DND-41 (cell line): ENCODE measurements at regions not wholly inside any gene's neighbourhood (a gene's known extent, or its start where the extent isn't known, plus 50 kb on each side); places are given as distances from the start of the nearest gene placed in this dataset.

Experiments
- CTCF ChIP-seq: IDR thresholded peaks from 2 replicates; pipeline ENCODE4 v1.5.1; 2012; ENCODE audit warnings: borderline replicate concordance, low read length, moderate library complexity, mild to moderate bottlenecking; ENCODE audit not compliant: poor library complexity, severe bottlenecking; ENCODE audit errors: extremely low read depth
- EZH2 ChIP-seq: IDR thresholded peaks from 3 replicates; pipeline ENCODE4 v1.6.1; 2012; ENCODE audit warnings: borderline replicate concordance, low read depth, mild to moderate bottlenecking, moderate library complexity, low read length, inconsistent platforms; ENCODE audit not compliant: severe bottlenecking

- TF ChIP-seq CTCF: no peak
- TF ChIP-seq EZH2: no peak
Observed at GRCh38 chr16:55993088-55993487, 117.9 kb upstream of the CES5A start.
